IPS-18a (cell line): ENCODE measurements at regions not wholly inside any gene's neighbourhood (a gene's known extent, or its start where the extent isn't known, plus 50 kb on each side); places are given as distances from the start of the nearest gene placed in this dataset.

Experiments
- H3K27ac ChIP-seq: one replicate; pipeline ENCODE4 v1.5.1; 2013; ENCODE audit warnings: low read length
- H3K27me3 ChIP-seq: one replicate; pipeline ENCODE4 v1.6.1; 2013; ENCODE audit warnings: mild to moderate bottlenecking, low read length; ENCODE audit not compliant: control insufficient read depth, insufficient read depth
- H3K36me3 ChIP-seq: one replicate; pipeline ENCODE4 v1.6.1; 2013; ENCODE audit warnings: low read depth, low read length; ENCODE audit not compliant: control insufficient read depth
- H3K4me1 ChIP-seq: one replicate; pipeline ENCODE4 v1.6.1; 2013; ENCODE audit warnings: low read depth, low read length; ENCODE audit not compliant: control insufficient read depth
- H3K4me3 ChIP-seq: one replicate; pipeline ENCODE4 v1.5.1; 2013; ENCODE audit warnings: low read length
- H3K9ac ChIP-seq: one replicate; pipeline ENCODE4 v1.6.1; 2013; ENCODE audit warnings: mild to moderate bottlenecking, low read length, moderate library complexity
- H3K9me3 ChIP-seq: one replicate; pipeline ENCODE4 v1.6.1; 2013; ENCODE audit warnings: low read depth, low read length; ENCODE audit not compliant: control insufficient read depth

DNA sequence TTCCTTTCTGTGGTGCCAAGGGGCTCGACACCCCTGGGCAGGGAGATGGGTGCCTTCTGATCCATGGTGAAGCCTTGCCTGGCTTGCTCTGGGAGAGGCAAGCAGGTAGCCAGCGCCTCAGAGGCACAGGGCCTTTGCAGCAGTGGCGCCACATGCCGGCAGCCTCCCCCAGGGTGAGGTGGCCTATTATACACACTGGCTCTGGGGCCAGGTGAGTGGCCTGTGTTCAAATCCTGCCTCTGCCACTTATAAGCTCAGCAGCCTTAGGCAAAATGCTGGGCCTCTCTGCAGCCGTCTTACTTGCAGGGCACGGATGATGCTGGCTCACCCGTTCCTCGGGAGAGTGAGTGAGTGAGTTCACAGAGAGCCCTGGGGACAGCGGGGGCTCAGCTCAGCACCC, 176.9 kb downstream of the TFAP2C start:
- Histone ChIP-seq H3K27ac (no peak overlapping the region), H3K27me3 (peaks cover 9% of the 10 kb centered on the region), H3K4me3 (no peak overlapping the region), H3K4me1 (peaks cover 22% of the 10 kb centered on the region), H3K9me3 (no peaks in the 10 kb centered on the region), H3K9ac (no peak overlapping the region), H3K36me3 (no peaks in the 10 kb centered on the region)

DNA sequence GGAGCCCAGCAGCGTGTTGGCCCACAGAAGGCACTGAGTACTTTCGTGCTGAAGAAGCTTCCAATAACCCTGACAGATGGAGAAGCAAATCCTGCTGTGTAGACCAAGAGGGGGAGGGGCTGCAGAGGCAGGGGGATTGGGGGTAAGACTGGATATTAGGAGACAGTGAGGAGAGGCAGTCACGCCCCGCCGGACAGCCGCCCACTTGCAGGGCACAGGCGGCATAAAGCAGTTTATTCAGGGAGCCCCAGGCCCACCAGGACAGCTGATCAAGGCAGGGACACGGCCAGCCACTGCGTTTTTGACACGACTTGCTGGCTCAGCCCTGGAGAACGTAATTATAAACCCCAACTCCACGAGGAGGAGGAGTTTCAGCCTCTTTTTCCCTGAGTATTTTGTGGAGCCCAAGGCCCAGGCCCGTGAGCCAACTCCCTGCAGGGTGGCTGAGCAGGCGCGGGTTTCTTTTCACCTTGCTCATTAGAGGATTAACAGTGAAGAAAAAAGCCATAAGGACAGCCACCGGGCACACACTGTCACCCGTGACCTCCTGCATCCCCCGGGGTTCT, 177.9 kb downstream of the TFAP2C start:
- Histone ChIP-seq H3K4me3 (no peak overlapping the region), H3K4me1 (peaks cover 22% of the 10 kb centered on the region), H3K9me3 (no peaks in the 10 kb centered on the region), H3K36me3 (no peaks in the 10 kb centered on the region), H3K27me3 (peaks cover 9% of the 10 kb centered on the region), H3K9ac (no peak overlapping the region), H3K27ac (no peak overlapping the region)

DNA sequence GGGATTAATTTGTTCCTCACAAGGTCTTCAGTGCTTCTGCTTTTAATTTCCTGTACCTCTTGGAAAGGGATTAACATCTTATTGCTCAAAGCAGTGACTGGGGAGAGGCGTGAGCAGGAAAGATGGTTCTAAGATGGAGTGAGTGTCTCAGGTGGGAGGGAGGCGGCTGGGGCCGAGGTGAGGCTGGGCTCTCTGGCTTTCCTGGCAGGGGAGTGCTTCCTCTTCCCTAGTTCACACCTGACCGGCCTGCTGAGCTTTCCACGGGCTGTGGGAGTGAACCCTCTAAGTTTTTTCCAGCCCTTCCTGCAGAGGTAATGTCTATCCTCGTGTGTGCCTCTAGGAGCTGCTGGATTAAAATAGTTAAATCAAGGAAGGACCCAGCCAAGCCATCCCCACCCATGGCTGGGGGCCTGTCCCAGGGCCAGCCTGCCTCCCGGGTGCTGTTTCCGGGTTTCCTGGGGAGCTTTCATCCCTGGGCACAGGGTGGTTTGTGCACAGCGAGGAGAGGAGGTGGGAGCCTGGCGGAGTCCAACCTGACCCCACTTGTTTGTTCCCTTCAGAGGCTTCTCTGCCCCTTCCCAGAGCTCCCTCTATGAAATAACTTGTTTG, 179.1 kb downstream of the TFAP2C start:
- Histone ChIP-seq H3K9ac (no peak overlapping the region), H3K27me3 (peaks cover 9% of the 10 kb centered on the region), H3K36me3 (no peaks in the 10 kb centered on the region), H3K4me3 (no peak overlapping the region), H3K9me3 (no peaks in the 10 kb centered on the region), H3K27ac (no peak overlapping the region), H3K4me1 (peaks cover 22% of the 10 kb centered on the region)

DNA sequence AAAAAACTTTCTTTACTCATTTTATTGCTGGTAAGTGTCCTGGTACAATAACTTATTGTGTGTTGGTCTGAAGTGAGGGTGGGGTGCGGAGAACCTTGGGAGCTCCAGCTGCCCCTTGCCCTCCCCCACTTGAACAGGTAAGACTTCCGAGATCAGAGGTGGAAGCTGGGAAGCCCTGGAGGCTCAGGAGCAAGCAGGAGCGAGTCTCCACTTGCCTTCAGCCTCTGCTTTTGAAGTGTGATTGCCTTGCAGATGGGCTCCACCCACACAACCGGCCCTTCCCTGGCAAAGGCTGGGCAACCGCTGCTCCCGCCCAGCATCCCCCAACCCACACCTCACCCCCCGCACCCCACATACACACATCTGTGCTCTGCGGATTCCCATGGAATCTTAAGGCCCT, 179.6 kb downstream of the TFAP2C start:
- no peaks in the 10 kb centered on the region for H3K9me3 ChIP-seq
- peaks cover 9% of the 10 kb centered on the region for H3K27me3 ChIP-seq
- H3K9ac ChIP-seq, result no peak overlapping the region
- no peak overlapping the region for H3K27ac ChIP-seq
- H3K4me1 ChIP-seq, result peaks cover 22% of the 10 kb centered on the region
- H3K4me3 ChIP-seq, result no peak overlapping the region
- no peaks in the 10 kb centered on the region for H3K36me3 ChIP-seq

DNA sequence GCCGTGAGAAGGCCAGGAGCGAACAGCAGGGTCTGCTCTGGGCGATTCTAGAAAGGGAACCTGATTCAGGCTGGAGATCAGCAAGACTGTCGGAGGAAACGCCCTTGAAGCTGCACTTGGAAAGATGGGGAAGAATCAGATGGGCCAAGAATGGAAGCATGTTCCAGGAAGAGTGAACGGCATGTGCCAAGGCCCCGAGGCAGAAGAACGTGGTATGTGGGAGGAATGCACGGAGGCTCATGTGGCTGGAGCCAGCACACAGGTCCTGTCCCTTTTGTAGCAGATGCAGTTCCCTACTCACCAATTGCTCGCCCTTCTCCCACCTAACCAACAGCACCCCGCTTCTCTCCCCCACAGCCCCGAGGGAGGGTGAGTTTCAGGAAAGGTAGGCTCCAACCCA, 180.6 kb downstream of the TFAP2C start:
- Histone ChIP-seq H3K36me3 (no peaks in the 10 kb centered on the region), H3K9me3 (no peaks in the 10 kb centered on the region), H3K27me3 (peaks cover 9% of the 10 kb centered on the region), H3K27ac (no peak overlapping the region), H3K9ac (no peak overlapping the region), H3K4me3 (no peak overlapping the region), H3K4me1 (peaks cover 18% of the 10 kb centered on the region)

DNA sequence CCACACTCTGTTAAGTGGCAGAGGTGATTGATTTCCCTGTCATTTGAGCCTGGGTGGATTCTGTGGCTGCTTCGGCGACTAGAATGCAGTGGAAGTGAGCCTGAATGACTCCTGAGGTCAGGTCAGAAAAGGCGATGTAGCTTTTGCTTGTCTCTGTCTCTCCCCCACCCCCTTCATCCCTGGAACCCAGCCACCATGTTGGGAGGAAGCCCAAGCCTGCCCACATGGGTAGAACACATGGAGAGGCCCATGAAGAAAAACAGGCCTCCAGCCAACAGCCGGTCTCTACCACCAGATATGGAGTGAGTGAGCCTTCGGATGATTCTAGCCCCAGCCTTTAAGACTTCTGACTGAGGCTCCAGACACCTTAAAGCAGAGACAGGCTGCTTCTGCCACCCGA, 181.0 kb downstream of the TFAP2C start:
- Histone ChIP-seq H3K27me3 (peaks cover 9% of the 10 kb centered on the region), H3K9ac (no peak overlapping the region), H3K36me3 (no peaks in the 10 kb centered on the region), H3K4me3 (no peak overlapping the region), H3K4me1 (peaks cover 13% of the 10 kb centered on the region), H3K27ac (no peak overlapping the region), H3K9me3 (no peaks in the 10 kb centered on the region)

DNA sequence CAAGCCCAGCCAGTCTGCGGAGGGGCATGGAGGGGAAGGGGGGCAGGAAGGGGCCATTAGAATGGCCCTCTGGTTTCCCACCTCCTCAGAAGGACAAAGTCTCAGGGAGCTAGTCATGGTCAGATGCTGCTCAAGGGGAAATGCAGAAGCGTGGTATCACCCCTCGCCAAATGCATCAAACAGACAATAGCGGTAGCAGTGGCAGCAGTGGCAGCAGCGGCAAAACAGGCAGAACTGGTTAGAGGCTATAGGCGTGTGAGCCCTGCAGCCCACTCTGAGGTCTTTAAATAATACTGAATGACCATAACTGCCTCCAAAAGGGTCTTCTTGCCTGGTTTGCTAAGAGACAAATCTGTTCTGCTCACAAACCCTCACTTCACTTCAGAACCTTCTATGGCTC, 186.7 kb downstream of the TFAP2C start:
- Histone ChIP-seq H3K27me3 (no peaks in the 10 kb centered on the region), H3K4me1 (no peaks in the 10 kb centered on the region), H3K36me3 (no peaks in the 10 kb centered on the region), H3K9ac (no peak overlapping the region), H3K4me3 (no peak overlapping the region), H3K27ac (no peak overlapping the region), H3K9me3 (no peaks in the 10 kb centered on the region)

DNA sequence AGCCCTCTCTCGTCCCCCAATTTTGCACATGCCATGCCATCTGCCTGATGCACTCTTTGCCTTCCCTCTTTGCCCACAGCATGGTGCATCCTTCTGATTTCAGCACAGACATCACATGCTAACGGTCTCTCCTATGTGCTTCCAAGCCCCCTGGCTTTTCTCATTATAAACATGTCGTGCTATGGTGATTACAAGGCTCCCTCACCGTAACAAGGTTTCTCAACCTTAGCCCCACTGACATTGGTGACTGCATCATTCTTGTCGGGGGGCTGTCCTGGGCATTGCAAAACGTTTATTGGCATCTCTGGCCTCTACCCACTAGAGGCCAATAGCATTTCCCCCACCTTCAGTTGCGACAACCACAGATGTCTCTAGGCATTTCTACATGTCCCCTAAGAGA, 187.2 kb downstream of the TFAP2C start:
- no peaks in the 10 kb centered on the region for H3K36me3 ChIP-seq
- no peak overlapping the region for H3K27ac ChIP-seq
- no peaks in the 10 kb centered on the region for H3K27me3 ChIP-seq
- no peaks in the 10 kb centered on the region for H3K4me1 ChIP-seq
- no peaks in the 10 kb centered on the region for H3K9me3 ChIP-seq
- no peak overlapping the region for H3K4me3 ChIP-seq
- H3K9ac ChIP-seq, result no peak overlapping the region

DNA sequence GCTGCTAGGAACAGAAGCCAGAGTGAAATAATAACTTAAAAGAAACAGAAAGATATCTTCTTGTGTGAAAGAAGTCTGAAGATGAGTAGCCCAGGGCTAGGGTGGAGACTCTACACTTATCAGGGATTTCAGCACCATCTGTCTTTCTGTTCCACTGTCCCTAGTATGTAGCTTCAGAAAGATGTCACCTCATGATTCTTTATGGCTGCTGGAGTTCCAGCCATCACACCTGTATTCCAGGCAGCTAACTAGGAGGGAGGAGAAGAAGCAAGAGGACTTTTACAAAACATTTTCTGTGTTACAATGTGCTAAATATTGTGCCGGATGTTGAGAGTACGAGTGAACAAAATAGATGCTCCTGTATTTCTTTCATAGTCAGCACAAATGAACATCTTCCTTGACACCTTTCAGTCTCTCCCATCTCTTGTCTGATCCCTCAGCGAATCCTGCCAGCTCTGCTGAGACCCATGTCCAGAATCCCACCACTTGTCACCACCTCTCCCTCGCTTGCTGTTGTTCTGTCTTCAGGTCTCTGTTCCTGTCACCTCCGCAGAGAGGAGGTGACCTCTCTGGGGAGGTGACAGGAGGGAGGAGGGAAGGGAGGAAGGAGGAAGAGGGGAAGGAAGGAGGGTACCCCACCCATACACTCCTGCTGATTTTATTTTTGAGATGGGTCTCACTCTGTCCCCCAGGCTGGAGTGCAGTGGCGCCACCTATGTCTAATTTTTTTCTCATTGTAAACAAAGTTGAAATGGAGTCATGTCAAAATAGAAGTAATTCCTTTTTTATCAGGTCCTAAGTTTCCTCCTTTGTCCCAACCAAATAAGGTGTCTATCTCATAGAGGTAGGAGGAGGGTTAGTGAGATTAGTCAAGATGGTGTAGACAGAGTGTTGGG, 188.9 kb downstream of the TFAP2C start:
- Histone ChIP-seq H3K9ac (no peak overlapping the region), H3K9me3 (no peaks in the 10 kb centered on the region), H3K27me3 (no peaks in the 10 kb centered on the region), H3K4me3 (no peak overlapping the region), H3K36me3 (no peaks in the 10 kb centered on the region), H3K4me1 (no peaks in the 10 kb centered on the region), H3K27ac (no peak overlapping the region)

DNA sequence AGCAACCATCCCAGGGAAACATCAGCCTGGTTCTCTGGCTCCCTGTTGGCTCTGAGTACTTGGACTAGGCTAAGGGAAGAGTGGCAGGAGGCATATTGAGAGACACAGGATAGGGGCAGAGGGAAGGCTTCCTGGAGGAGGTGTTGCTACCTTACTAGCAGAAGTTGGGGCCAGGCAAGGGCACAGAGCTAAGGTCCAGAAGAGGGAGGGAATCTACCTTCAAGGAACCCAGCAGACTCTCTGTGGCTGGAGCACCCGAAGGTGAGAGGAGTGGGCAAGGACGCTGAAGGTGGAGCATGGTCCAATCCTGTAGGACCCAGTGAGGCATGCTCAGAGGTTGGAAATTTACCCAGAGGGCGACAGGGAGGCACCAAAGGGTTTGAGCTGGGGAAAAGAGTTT, 191.9 kb downstream of the TFAP2C start:
- Histone ChIP-seq H3K4me1 (no peaks in the 10 kb centered on the region), H3K9ac (no peak overlapping the region), H3K4me3 (no peak overlapping the region), H3K27me3 (no peaks in the 10 kb centered on the region), H3K27ac (no peak overlapping the region), H3K36me3 (no peaks in the 10 kb centered on the region), H3K9me3 (no peaks in the 10 kb centered on the region)

DNA sequence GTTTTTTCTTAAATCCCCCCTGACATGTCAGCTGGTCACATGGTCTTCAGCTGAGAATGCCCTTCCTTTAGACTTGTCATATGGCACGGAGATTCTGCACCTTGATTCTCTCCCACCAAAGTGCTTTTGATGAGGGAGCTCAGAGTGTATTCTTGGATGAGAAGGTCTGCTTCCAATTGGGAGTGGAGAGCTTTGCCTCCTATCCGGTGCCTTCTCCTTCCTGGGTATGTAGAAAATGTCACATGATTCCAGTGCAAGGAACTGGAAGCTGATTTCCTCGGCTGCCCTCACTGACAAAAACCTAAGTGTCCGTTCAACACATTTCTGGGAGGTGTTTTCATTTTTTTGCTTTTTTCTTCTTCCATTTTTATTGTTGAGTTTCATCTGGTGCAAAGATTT, 197.2 kb downstream of the TFAP2C start:
- no peaks in the 10 kb centered on the region for H3K36me3 ChIP-seq
- no peak overlapping the region for H3K27ac ChIP-seq
- H3K27me3 ChIP-seq, result peaks cover 4% of the 10 kb centered on the region
- peaks cover 15% of the 10 kb centered on the region for H3K4me1 ChIP-seq
- no peaks in the 10 kb centered on the region for H3K9me3 ChIP-seq
- no peak overlapping the region for H3K9ac ChIP-seq
- no peak overlapping the region for H3K4me3 ChIP-seq
